Esophagus (tissue), 2 donors: ENCODE measurements at regions not wholly inside any gene's neighbourhood (a gene's known extent, or its start where the extent isn't known, plus 50 kb on each side); places are given as distances from the start of the nearest gene placed in this dataset.

ENCODE experiments used
- H3K27ac ChIP-seq, 2 donors: one replicate each; pipeline ENCODE4 v1.5.1; 2013; ENCODE audit warnings: low read depth in 2 of 2, mild to moderate bottlenecking in 2 of 2, inconsistent platforms in 1 of 2, low read length in 1 of 2, moderate library complexity in 1 of 2
- H3K27me3 ChIP-seq, 2 donors: one replicate each; pipeline ENCODE4 v1.6.1; 2013; ENCODE audit warnings: low read length in 2 of 2, control low read depth in 1 of 2, mild to moderate bottlenecking in 1 of 2; ENCODE audit not compliant: insufficient read depth in 2 of 2, control insufficient read depth in 1 of 2
- H3K36me3 ChIP-seq, 2 donors: one replicate each; pipeline ENCODE4 v1.6.1; 2013; ENCODE audit warnings: low read length in 1 of 2; ENCODE audit not compliant: control insufficient read depth in 2 of 2, insufficient read depth in 2 of 2
- H3K4me1 ChIP-seq, 2 donors: one replicate each; pipeline ENCODE4 v1.6.1; 2013; ENCODE audit warnings: low read length in 1 of 2; ENCODE audit not compliant: control insufficient read depth in 2 of 2, insufficient read depth in 2 of 2
- H3K4me3 ChIP-seq, 2 donors: one replicate each; pipeline ENCODE4 v1.5.1; 2013; ENCODE audit warnings: low read length in 2 of 2, mild to moderate bottlenecking in 2 of 2, low read depth in 1 of 2, moderate library complexity in 1 of 2
- H3K9me3 ChIP-seq, 2 donors: one replicate each; pipeline ENCODE4 v1.6.1; 2013; ENCODE audit warnings: mild to moderate bottlenecking in 2 of 2, low read depth in 1 of 2, low read length in 1 of 2, moderate library complexity in 1 of 2; ENCODE audit not compliant: control insufficient read depth in 2 of 2, insufficient read depth in 1 of 2
- WGBS, 2 donors: extraction: QIAGEN DNeasy Blood & Tissue Kit; methylation state at CpG; one replicate each; pipeline ENCODE4 v1.1.7; 2013; 5-methylcytosine and 5-hydroxymethylcytosine counted together
- donor health status: healthy with polysubstance abuse.
- donor health status: Bipolar disorder and iron deficiency.

GRCh38 chr13:103694471-103694870 lies 628.3 kb upstream of the SLC10A2 start:
- no peaks in the 10 kb centered on the region for H3K27me3 ChIP-seq

DNA sequence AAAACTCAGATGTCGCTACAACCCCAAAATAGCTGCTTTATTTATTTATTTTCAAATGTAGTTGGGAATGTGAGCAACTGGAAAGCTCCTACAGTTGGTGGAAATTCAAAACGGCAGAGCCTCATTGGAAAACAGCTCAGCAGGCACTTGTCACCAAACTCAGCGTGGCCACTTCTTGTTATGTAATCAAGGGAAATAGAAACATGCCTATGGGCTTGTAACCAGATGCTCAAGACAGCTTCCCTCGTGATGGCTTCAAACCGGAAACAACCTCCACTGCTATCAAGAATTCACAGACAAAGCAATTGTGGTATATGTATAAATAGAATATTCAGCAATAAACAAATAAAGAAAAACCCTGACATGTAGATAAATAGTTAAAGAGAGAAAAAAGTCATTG lies 627.8 kb upstream of the SLC10A2 start:
- H3K27me3 ChIP-seq: no peaks in the 10 kb centered on the region
- H3K4me1 ChIP-seq: no peaks in the 10 kb centered on the region
- no peak overlapping the region for H3K27ac ChIP-seq
- 37 to 38% methylated on average over 5 of the region's 5 CpGs for WGBS, 2 donors
- H3K4me3 ChIP-seq: no peak overlapping the region
- H3K36me3 ChIP-seq: no peaks in the 10 kb centered on the region
- no peaks in the 10 kb centered on the region for H3K9me3 ChIP-seq

More at GRCh38 chr13:103694471-103694870, 628.3 kb upstream of the SLC10A2 start:
- 84 to 85% methylated on average over 4 of the region's 4 CpGs for WGBS, 2 donors
- H3K9me3 ChIP-seq: no peaks in the 10 kb centered on the region
- no peaks in the 10 kb centered on the region for H3K4me1 ChIP-seq
- H3K27ac ChIP-seq: no peak overlapping the region
- H3K4me3 ChIP-seq: no peak overlapping the region
- H3K36me3 ChIP-seq: no peaks in the 10 kb centered on the region

DNA sequence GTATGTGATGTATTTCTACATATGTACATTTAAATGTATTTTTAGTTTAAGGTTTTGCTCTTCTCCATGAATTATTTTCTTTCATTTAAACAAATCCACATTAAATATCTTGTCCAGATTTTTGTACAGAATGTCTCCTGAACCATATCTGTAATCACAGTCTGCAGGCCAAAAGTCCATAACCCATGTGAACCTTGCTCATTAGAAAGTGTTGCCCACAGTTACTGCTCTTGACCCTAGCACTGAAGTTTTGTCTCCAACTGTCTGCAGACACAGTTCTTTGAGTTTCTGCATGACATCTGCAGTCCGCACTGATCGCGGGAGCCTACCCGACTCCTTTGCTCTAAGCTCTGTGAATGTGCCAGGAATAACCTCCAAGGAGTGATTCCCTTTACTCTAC lies 626.2 kb upstream of the SLC10A2 start:
- Histone ChIP-seq H3K9me3 (no peaks in the 10 kb centered on the region), H3K4me3 (no peak overlapping the region), H3K27ac (no peak overlapping the region), H3K27me3 (no peaks in the 10 kb centered on the region), H3K36me3 (no peaks in the 10 kb centered on the region), H3K4me1 (no peaks in the 10 kb centered on the region)
- 82 to 94% methylated on average over 4 of the region's 4 CpGs for WGBS, 2 donors

DNA sequence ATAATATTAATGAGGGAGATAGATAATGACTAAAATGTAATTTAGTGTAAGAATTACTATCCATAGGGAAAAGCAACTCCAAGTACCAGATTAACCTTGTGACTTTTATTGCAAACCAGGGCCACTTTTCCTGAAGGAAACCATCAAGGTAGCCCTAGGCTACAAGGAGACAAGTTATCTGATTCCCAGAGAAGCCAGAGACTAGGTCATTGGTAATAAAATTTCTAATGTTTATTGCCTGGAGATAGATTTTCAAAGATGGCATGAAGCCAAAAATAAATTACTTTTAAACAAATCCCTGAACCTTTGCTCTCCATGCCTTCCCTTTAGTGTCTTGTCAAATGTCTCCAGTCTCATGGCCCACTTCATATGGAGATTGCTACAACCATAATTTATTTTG lies 610.1 kb upstream of the SLC10A2 start:
- no peaks in the 10 kb centered on the region for H3K4me1 ChIP-seq
- H3K36me3 ChIP-seq: no peaks in the 10 kb centered on the region
- H3K27ac ChIP-seq: no peak overlapping the region
- no peaks in the 10 kb centered on the region for H3K27me3 ChIP-seq
- H3K4me3 ChIP-seq: no peak overlapping the region
- no peaks in the 10 kb centered on the region for H3K9me3 ChIP-seq

DNA sequence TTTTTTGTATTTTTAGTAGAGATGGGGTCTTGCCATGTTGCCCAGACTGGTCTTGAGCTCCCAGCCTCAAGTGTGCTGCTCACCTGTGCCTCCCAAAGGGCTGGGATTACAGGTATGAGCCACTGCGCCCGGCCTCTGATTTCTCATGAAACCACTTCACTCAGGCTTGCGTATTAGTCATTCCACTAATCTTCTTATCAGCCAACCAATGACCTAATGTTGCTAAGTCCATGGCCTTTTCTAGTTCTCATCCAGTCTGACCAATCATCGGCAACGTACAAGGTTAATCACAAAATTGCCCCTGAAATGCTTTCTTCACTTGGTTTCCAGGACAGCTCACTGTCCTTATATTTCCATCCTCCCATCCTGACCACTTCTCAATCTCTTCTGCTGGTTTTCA lies 605.3 kb upstream of the SLC10A2 start:
- WGBS, 2 donors: 91 to 96% methylated on average over 5 of the region's 5 CpGs
- H3K27ac ChIP-seq: no peak overlapping the region
- H3K36me3 ChIP-seq: no peaks in the 10 kb centered on the region
- no peaks in the 10 kb centered on the region for H3K9me3 ChIP-seq
- H3K27me3 ChIP-seq: peaks cover 0 to 3% of the 10 kb centered on the region in 2 donors
- no peaks in the 10 kb centered on the region for H3K4me1 ChIP-seq
- H3K4me3 ChIP-seq: no peak overlapping the region

GRCh38 chr13:103663996-103664395 lies 597.8 kb upstream of the SLC10A2 start:
- Histone ChIP-seq H3K27me3 (peaks cover 0 to 3% of the 10 kb centered on the region in 2 donors), H3K4me1 (no peaks in the 10 kb centered on the region), H3K9me3 (no peaks in the 10 kb centered on the region), H3K4me3 (no peak overlapping the region), H3K27ac (no peak overlapping the region), H3K36me3 (no peaks in the 10 kb centered on the region)
- 55 to 72% methylated on average over 4 of the region's 4 CpGs for WGBS, 2 donors

- Histone ChIP-seq H3K4me3 (no peak overlapping the region), H3K27ac (no peak overlapping the region), H3K4me1 (no peaks in the 10 kb centered on the region), H3K27me3 (no peaks in the 10 kb centered on the region), H3K9me3 (no peaks in the 10 kb centered on the region), H3K36me3 (no peaks in the 10 kb centered on the region)
- WGBS, 2 donors: 85 to 86% methylated on average over 4 of the region's 4 CpGs
Measured at GRCh38 chr13:103656311-103656710, 590.1 kb upstream of the SLC10A2 start.

GRCh38 chr13:103640606-103641005 lies 574.4 kb upstream of the SLC10A2 start:
- 39 to 40% methylated on average over 1 of the region's 1 CpG for WGBS, 2 donors
- Histone ChIP-seq H3K4me1 (no peaks in the 10 kb centered on the region), H3K36me3 (no peaks in the 10 kb centered on the region), H3K27me3 (no peaks in the 10 kb centered on the region), H3K4me3 (no peak overlapping the region), H3K27ac (no peak overlapping the region), H3K9me3 (no peaks in the 10 kb centered on the region)

GRCh38 chr13:103639326-103639725 lies 573.1 kb upstream of the SLC10A2 start:
- Histone ChIP-seq H3K36me3 (no peaks in the 10 kb centered on the region), H3K27me3 (no peaks in the 10 kb centered on the region), H3K9me3 (no peaks in the 10 kb centered on the region), H3K4me1 (no peaks in the 10 kb centered on the region), H3K27ac (no peak overlapping the region), H3K4me3 (no peak overlapping the region)
- 30 to 44% methylated on average over 3 of the region's 3 CpGs for WGBS, 2 donors

DNA sequence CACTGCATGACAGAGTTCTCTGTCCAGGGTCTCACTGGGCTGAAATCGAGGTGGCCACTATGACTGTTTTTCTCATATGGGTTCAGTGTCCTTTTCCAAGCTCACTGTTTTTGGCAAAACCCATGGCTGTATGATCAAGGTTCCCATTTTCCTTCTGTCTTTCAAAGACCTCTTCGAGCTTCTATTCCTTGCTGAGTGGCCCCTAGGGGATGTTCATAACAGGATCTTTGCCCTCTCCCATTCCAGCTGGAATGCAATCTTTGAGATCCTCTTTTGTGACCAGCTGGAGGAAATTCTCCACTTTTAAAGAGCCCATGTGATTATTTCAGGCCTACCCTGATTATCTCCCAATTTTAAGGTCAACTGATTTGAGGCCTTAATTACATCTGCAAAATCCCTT lies 572.5 kb upstream of the SLC10A2 start:
- H3K36me3 ChIP-seq: no peaks in the 10 kb centered on the region
- H3K27me3 ChIP-seq: no peaks in the 10 kb centered on the region
- WGBS, 2 donors: 45% methylated on average over 2 of the region's 2 CpGs

More for the DNA sequence above, 572.5 kb upstream of the SLC10A2 start:
- H3K27ac ChIP-seq: no peak overlapping the region
- H3K9me3 ChIP-seq: no peaks in the 10 kb centered on the region
- no peaks in the 10 kb centered on the region for H3K4me1 ChIP-seq
- no peak overlapping the region for H3K4me3 ChIP-seq
